OCI-LY7 (cell line): ENCODE measurements at regions not wholly inside any gene's neighbourhood (a gene's known extent, or its start where the extent isn't known, plus 50 kb on each side); places are given as distances from the start of the nearest gene placed in this dataset.

Experiments
- BruUV-seq: library from RNA; stranded (reverse); fragments of 400-500 nt; replicated peaks from 2 replicates; lab custom pipeline; 2021; lab: Mats Ljungman, UMichigan
- CTCF ChIA-PET: fragments of 300-600 bp; sonication (Branson Sonifier 250); formaldehyde crosslinking; loops from one replicate; lab custom pipeline; 2022; ENCODE audit warnings: antibody characterized with exemption; ENCODE audit not compliant: unreplicated experiment; lab: Charles Lee
- POLR2A ChIA-PET: fragments of 300-600 bp; sonication (Branson Sonifier 250); formaldehyde crosslinking; loops from one replicate; lab custom pipeline; 2022; ENCODE audit warnings: antibody characterized with exemption; lab: Charles Lee
- DNase-seq: peaks from one replicate; pipeline ENCODE4 v3.0.0-alpha.2; 2015; ENCODE audit warnings: low spot score
- H2AFZ ChIP-seq: fragments of 200-600 bp; sonication (generic), shearing (Covaris generic); 2 replicates; pipeline ENCODE4 v1.6.1; 2014; ENCODE audit warnings: mild to moderate bottlenecking, antibody characterized with exemption, low read length, moderate library complexity
- H3K27ac ChIP-seq: fragments of 200-600 bp; sonication (generic); 2 replicates; pipeline ENCODE4 v1.5.1; 2014; ENCODE audit warnings: mixed run types, low read depth, mild to moderate bottlenecking, moderate library complexity, low read length, inconsistent platforms; ENCODE audit not compliant: poor library complexity, severe bottlenecking
- H3K36me3 ChIP-seq: fragments of 200-600 bp; sonication (generic); 2 replicates; pipeline ENCODE4 v1.6.1; 2014; ENCODE audit warnings: mild to moderate bottlenecking, antibody characterized with exemption, low read length, moderate library complexity, mixed read lengths; ENCODE audit not compliant: insufficient read depth
- H3K4me1 ChIP-seq: fragments of 200-600 bp; sonication (generic); 2 replicates; pipeline ENCODE4 v1.5.1; 2014; ENCODE audit warnings: mild to moderate bottlenecking, low read length; ENCODE audit not compliant: insufficient read depth, poor library complexity, severe bottlenecking
- H3K4me2 ChIP-seq: fragments of 200-600 bp; sonication (generic); 2 replicates; pipeline ENCODE4 v1.6.1; 2014; ENCODE audit warnings: mild to moderate bottlenecking, low read length
- H3K4me3 ChIP-seq: fragments of 200-600 bp; sonication (generic); 2 replicates; pipeline ENCODE4 v1.5.1; 2014; ENCODE audit warnings: mild to moderate bottlenecking, low read depth, low read length; ENCODE audit not compliant: poor library complexity, severe bottlenecking
- H3K79me2 ChIP-seq: fragments of 200-600 bp; sonication (generic); 2 replicates; pipeline ENCODE4 v1.6.1; 2016; ENCODE audit warnings: low read depth, mild to moderate bottlenecking, low read length, moderate library complexity, mixed read lengths; ENCODE audit not compliant: insufficient read depth
- H3K9me2 ChIP-seq: fragments of 200-600 bp; sonication (generic); 2 replicates; pipeline ENCODE4 v1.6.1; 2016; ENCODE audit warnings: mild to moderate bottlenecking, low read length, mixed read lengths; ENCODE audit not compliant: insufficient read depth
- H3K9me3 ChIP-seq: fragments of 200-600 bp; sonication (generic); 2 replicates; pipeline ENCODE4 v1.6.1; 2014; ENCODE audit warnings: mild to moderate bottlenecking, mixed run types, low read length, mixed read lengths
- H4K20me1 ChIP-seq: fragments of 200-600 bp; sonication (generic); 2 replicates; pipeline ENCODE4 v1.6.1; 2014; ENCODE audit warnings: mild to moderate bottlenecking, antibody characterized with exemption, low read length, moderate library complexity, mixed read lengths; ENCODE audit not compliant: insufficient read depth
- EZH2phosphoT487 ChIP-seq: fragments of 200-600 bp; sonication (generic); IDR thresholded peaks from 2 replicates; pipeline ENCODE4 v1.6.1; 2018; ENCODE audit warnings: low read depth, borderline replicate concordance, mild to moderate bottlenecking, mixed run types, antibody characterized with exemption, low read length, moderate library complexity, mixed read lengths
- intact Hi-C: fragments of 100-400 bp; cut with micrococcal nuclease; formaldehyde crosslinking; loops from one replicate; pipeline ENCODE4 v1.10.0; 2022; ENCODE audit not compliant: unreplicated experiment
- TF ChIP-seq, protein P1 (sequence below): fragments of 200-600 bp; sonication (generic); conservative IDR thresholded peaks from 2 replicates; pipeline ENCODE4 v1.5.1; 2014; ENCODE audit warnings: mild to moderate bottlenecking, antibody characterized with exemption, low read length, moderate library complexity, mixed read lengths

DNA sequence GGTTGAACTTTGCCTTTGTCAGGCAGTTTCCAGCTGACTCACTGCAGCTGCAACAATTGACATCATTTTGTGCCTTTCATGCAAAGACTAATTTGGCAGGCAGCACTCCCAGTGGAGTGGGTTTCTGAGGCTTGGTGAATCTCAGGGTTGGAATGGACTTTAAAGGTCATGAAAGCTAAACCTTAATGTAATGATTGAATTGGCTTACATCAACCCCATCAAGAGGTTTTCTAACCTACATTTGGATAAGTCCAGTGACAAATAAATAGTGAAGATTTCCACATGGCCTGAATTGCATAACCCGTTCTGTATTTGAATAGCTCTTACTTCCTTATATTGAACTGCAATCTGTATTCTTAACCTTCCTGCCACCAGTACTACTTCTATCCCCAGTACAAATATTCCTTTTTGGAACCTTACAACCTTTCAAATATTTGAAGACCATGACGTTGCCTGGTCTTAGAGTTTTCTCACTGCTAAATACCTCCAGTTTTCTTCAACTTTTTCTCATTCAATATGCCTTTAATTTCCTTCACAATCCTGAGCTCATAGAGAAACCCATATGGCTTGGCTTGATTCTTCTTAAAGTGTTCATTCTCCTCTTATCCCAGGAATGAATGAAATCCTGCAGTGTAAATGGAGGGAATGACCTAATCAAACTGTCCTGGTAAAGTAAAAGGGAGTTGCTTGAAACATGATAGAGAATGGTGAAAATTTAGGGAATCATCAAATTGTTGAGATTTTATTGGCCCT lies 168.1 kb upstream of the NOVA1 start:
- ChIA-PET CTCF (no interaction called here), POLR2A (interaction anchor here (0.7 to 1.1 kb wide), 2 partner anchors 10 to 1186 kb away, joined by 3 read pairs; no protein-coding TSS in a partner anchor)
- Histone ChIP-seq H3K4me3 (no peak overlapping the region), H3K4me1 (no peaks in the 10 kb centered on the region), H3K4me2 (no peak overlapping the region), H3K36me3 (no peaks in the 10 kb centered on the region), H3K9me3 (peaks cover 8% of the 10 kb centered on the region), H4K20me1 (no peaks in the 10 kb centered on the region), H3K79me2 (no peaks in the 10 kb centered on the region), H3K27ac (no peak overlapping the region), H2AFZ (no peak overlapping the region), H3K9me2 (no peaks in the 10 kb centered on the region)
- BruUV-seq = no TSS peak
- no peak for TF ChIP-seq EZH2phosphoT487
- TF ChIP-seq, protein P1, sequence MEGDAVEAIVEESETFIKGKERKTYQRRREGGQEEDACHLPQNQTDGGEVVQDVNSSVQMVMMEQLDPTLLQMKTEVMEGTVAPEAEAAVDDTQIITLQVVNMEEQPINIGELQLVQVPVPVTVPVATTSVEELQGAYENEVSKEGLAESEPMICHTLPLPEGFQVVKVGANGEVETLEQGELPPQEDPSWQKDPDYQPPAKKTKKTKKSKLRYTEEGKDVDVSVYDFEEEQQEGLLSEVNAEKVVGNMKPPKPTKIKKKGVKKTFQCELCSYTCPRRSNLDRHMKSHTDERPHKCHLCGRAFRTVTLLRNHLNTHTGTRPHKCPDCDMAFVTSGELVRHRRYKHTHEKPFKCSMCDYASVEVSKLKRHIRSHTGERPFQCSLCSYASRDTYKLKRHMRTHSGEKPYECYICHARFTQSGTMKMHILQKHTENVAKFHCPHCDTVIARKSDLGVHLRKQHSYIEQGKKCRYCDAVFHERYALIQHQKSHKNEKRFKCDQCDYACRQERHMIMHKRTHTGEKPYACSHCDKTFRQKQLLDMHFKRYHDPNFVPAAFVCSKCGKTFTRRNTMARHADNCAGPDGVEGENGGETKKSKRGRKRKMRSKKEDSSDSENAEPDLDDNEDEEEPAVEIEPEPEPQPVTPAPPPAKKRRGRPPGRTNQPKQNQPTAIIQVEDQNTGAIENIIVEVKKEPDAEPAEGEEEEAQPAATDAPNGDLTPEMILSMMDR = no peak
- intact Hi-C loops = no loop called here
- no peak for DNase-seq

DNA sequence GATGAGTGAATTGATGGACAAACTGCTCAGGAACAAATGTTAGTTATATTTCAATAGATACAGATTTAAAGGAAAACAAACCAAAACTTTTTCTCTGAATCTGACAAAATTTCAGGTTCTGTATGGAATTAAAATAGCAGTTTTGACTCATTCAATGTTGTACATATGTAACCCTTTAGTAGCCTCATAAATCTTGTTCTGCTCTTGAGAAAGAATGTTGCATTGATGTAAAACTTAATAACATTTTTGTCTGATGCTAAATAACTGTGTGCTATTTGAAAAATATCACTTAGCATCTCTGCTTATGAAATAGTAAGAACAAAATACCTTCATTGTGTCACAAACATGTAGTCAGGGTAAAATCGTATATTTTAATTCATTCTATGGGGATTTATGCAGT lies 168.9 kb upstream of the NOVA1 start:
- Histone ChIP-seq H3K27ac (no peak overlapping the region), H3K9me2 (no peaks in the 10 kb centered on the region), H3K4me3 (no peak overlapping the region), H3K36me3 (no peaks in the 10 kb centered on the region), H3K79me2 (no peaks in the 10 kb centered on the region), H3K4me2 (no peak overlapping the region), H3K4me1 (no peaks in the 10 kb centered on the region), H3K9me3 (peaks cover 8% of the 10 kb centered on the region), H2AFZ (no peak overlapping the region), H4K20me1 (no peaks in the 10 kb centered on the region)
- no peak for DNase-seq
- CTCF ChIA-PET = no interaction called here
- intact Hi-C loops = no loop called here
- POLR2A ChIA-PET = no interaction called here
- no peak for TF ChIP-seq EZH2phosphoT487
- TF ChIP-seq, protein P1 = no peak
- BruUV-seq = no TSS peak

DNA sequence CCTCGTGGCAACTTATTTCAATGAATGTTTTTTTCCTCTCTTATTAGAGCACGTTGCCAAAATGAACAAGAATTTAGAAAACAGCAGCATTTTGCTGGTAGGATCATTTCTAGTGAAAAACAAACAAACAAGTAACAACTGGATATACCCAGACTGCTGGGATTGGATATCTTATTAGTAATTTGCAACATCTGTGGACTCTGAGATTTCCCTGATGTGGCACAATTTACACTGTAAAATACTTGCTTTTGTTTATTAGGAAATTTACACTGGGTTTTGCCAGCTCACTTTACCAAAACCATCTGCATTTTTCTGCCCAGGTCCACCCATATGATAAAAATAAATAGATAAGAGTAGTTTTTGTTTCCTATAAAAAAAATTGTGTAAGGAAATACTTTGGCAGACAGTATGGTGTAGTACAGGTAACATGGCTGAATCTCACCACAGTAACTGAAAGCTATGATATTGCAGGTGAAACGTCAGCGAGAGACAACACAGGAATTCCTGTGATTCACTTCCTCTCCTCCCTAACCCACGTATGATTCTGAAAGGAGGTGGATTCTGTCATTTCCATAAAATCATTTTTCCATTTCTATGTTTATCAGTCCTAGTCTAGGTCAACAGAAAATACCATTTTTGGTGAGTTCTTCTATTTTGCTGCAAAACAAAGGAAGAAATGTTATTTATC lies 176.2 kb upstream of the NOVA1 start:
- Histone ChIP-seq H3K4me3 (no peak overlapping the region), H3K4me2 (no peak overlapping the region), H3K4me1 (no peaks in the 10 kb centered on the region), H3K79me2 (no peaks in the 10 kb centered on the region), H3K9me3 (no peaks in the 10 kb centered on the region; the same call in 1 of the 2 replicates), H3K27ac (no peak overlapping the region), H4K20me1 (no peaks in the 10 kb centered on the region), H2AFZ (no peak overlapping the region), H3K9me2 (no peaks in the 10 kb centered on the region), H3K36me3 (no peaks in the 10 kb centered on the region)
- CTCF ChIA-PET = no interaction called here
- intact Hi-C loops = no loop called here
- POLR2A ChIA-PET = no interaction called here
- BruUV-seq = no TSS peak
- TF ChIP-seq, protein P1 = no peak
- no peak for TF ChIP-seq EZH2phosphoT487
- DNase-seq = no peak
